IgD-negative memory B cell (primary cell): ENCODE measurements at regions not wholly inside any gene's neighbourhood (a gene's known extent, or its start where the extent isn't known, plus 50 kb on each side); places are given as distances from the start of the nearest gene placed in this dataset.

Experiments
- H3K27ac Mint-ChIP-seq, 3 donors: one replicate each; pipeline ENCODE4 v1.8.0; 2020 to 2022; ENCODE audit warnings: mild to moderate bottlenecking in 3 of 3, mixed read lengths in 3 of 3, moderate library complexity in 1 of 3
- H3K27me3 Mint-ChIP-seq: one replicate; pipeline ENCODE4 v1.8.0; 2021; ENCODE audit warnings: mixed read lengths
- H3K36me3 Mint-ChIP-seq: one replicate; pipeline ENCODE4 v1.8.0; 2020; ENCODE audit warnings: mild to moderate bottlenecking, mixed read lengths
- H3K4me1 Mint-ChIP-seq, 3 donors: one replicate each; pipeline ENCODE4 v1.8.0; 2020 to 2022; ENCODE audit warnings: mixed read lengths in 3 of 3, mild to moderate bottlenecking in 1 of 3
- H3K4me3 Mint-ChIP-seq, 4 donors: one replicate each; pipeline ENCODE4 v1.8.0; 2020 to 2022; ENCODE audit warnings: mild to moderate bottlenecking in 4 of 4, mixed read lengths in 4 of 4, moderate library complexity in 3 of 4
- H3K9me3 Mint-ChIP-seq, 3 donors: one replicate each; pipeline ENCODE4 v1.8.0; 2020 to 2021; ENCODE audit warnings: mixed read lengths in 3 of 3, mild to moderate bottlenecking in 1 of 3

- H3K36me3 Mint-ChIP-seq: no peaks in the 10 kb centered on the region
- no peak overlapping the region for H3K4me3 Mint-ChIP-seq
- H3K27me3 Mint-ChIP-seq: peaks cover 2% of the 10 kb centered on the region
- no peak overlapping the region for H3K27ac Mint-ChIP-seq
- no peaks in the 10 kb centered on the region for H3K4me1 Mint-ChIP-seq
- H3K9me3 Mint-ChIP-seq: peaks cover 0 to 5% (median 2%) of the 10 kb centered on the region in 3 donors
Measured at GRCh38 chr18:78727057-78727739, 252.4 kb upstream of the SALL3 start.

GRCh38 chr18:78727877-78728783, 251.5 kb upstream of the SALL3 start:
- Mint-ChIP-seq H3K9me3 (peaks cover 0 to 5% (median 2%) of the 10 kb centered on the region in 3 donors), H3K27ac (no peak overlapping the region), H3K4me1 (no peaks in the 10 kb centered on the region)

GRCh38 chr18:78728784-78729467, 250.7 kb upstream of the SALL3 start:
- H3K27ac Mint-ChIP-seq: no peak overlapping the region
- H3K9me3 Mint-ChIP-seq: peaks cover 0 to 4% (median 2%) of the 10 kb centered on the region in 3 donors
- H3K36me3 Mint-ChIP-seq: no peaks in the 10 kb centered on the region
- H3K27me3 Mint-ChIP-seq: peaks cover 2% of the 10 kb centered on the region
- H3K4me1 Mint-ChIP-seq: no peaks in the 10 kb centered on the region
- H3K4me3 Mint-ChIP-seq: no peak overlapping the region

More at GRCh38 chr18:78727877-78728783, 251.5 kb upstream of the SALL3 start:
- Mint-ChIP-seq H3K27me3 (peaks cover 2% of the 10 kb centered on the region), H3K4me3 (no peak overlapping the region), H3K36me3 (no peaks in the 10 kb centered on the region)

GRCh38 chr18:78730546-78730945, 249.1 kb upstream of the SALL3 start:
- Mint-ChIP-seq H3K27ac (no peak overlapping the region), H3K36me3 (no peaks in the 10 kb centered on the region), H3K9me3 (peaks cover 0 to 2% (median 0%) of the 10 kb centered on the region in 3 donors), H3K27me3 (no peaks in the 10 kb centered on the region), H3K4me3 (no peak overlapping the region), H3K4me1 (no peaks in the 10 kb centered on the region)

- peaks cover 0 to 2% (median 0%) of the 10 kb centered on the region in 3 donors for H3K9me3 Mint-ChIP-seq
- H3K4me1 Mint-ChIP-seq: no peaks in the 10 kb centered on the region
- no peaks in the 10 kb centered on the region for H3K27me3 Mint-ChIP-seq
- H3K36me3 Mint-ChIP-seq: no peaks in the 10 kb centered on the region
- H3K27ac Mint-ChIP-seq: no peak overlapping the region
- no peak overlapping the region for H3K4me3 Mint-ChIP-seq
Measured at GRCh38 chr18:78731016-78731397, 248.6 kb upstream of the SALL3 start.

- Mint-ChIP-seq H3K4me1 (no peaks in the 10 kb centered on the region), H3K27me3 (no peaks in the 10 kb centered on the region), H3K36me3 (no peaks in the 10 kb centered on the region), H3K27ac (no peak overlapping the region), H3K4me3 (no peak overlapping the region), H3K9me3 (peaks cover 0 to 2% (median 0%) of the 10 kb centered on the region in 3 donors)
Measured at GRCh38 chr18:78731398-78732032, 248.1 kb upstream of the SALL3 start.

- Mint-ChIP-seq H3K4me1 (no peaks in the 10 kb centered on the region), H3K9me3 (peaks cover 0 to 2% (median 0%) of the 10 kb centered on the region in 3 donors), H3K4me3 (peak overlapping the region in 1 of 4 donors; percentile 69), H3K27ac (no peak overlapping the region), H3K36me3 (no peaks in the 10 kb centered on the region), H3K27me3 (no peaks in the 10 kb centered on the region)
Measured at GRCh38 chr18:78732273-78733210, 247.1 kb upstream of the SALL3 start.

GRCh38 chr18:78733762-78734613, 245.6 kb upstream of the SALL3 start:
- Mint-ChIP-seq H3K4me3 (no peak overlapping the region), H3K9me3 (peaks cover 0 to 2% (median 0%) of the 10 kb centered on the region in 3 donors), H3K4me1 (peaks cover 0 to 2% (median 0%) of the 10 kb centered on the region in 3 donors), H3K27ac (no peak overlapping the region), H3K36me3 (no peaks in the 10 kb centered on the region), H3K27me3 (no peaks in the 10 kb centered on the region)

- H3K9me3 Mint-ChIP-seq: no peaks in the 10 kb centered on the region
- peaks cover 0 to 2% (median 0%) of the 10 kb centered on the region in 3 donors for H3K4me1 Mint-ChIP-seq
- H3K27me3 Mint-ChIP-seq: no peaks in the 10 kb centered on the region
- no peak overlapping the region for H3K4me3 Mint-ChIP-seq
- no peaks in the 10 kb centered on the region for H3K36me3 Mint-ChIP-seq
- no peak overlapping the region for H3K27ac Mint-ChIP-seq
Measured at GRCh38 chr18:78734614-78734945, 245.0 kb upstream of the SALL3 start.

GRCh38 chr18:78735131-78736014, 244.2 kb upstream of the SALL3 start:
- no peaks in the 10 kb centered on the region for H3K36me3 Mint-ChIP-seq
- no peaks in the 10 kb centered on the region for H3K27me3 Mint-ChIP-seq
- peaks cover 0 to 2% (median 0%) of the 10 kb centered on the region in 3 donors for H3K4me1 Mint-ChIP-seq
- H3K4me3 Mint-ChIP-seq: no peak overlapping the region
- H3K27ac Mint-ChIP-seq: no peak overlapping the region
- no peaks in the 10 kb centered on the region for H3K9me3 Mint-ChIP-seq

- Mint-ChIP-seq H3K4me1 (peaks cover 0 to 2% (median 0%) of the 10 kb centered on the region in 3 donors), H3K4me3 (no peak overlapping the region), H3K27ac (no peak overlapping the region)
Measured at GRCh38 chr18:78736015-78736690, 243.5 kb upstream of the SALL3 start.

More at GRCh38 chr18:78736015-78736690, 243.5 kb upstream of the SALL3 start:
- no peaks in the 10 kb centered on the region for H3K36me3 Mint-ChIP-seq
- H3K27me3 Mint-ChIP-seq: no peaks in the 10 kb centered on the region
- H3K9me3 Mint-ChIP-seq: peaks cover 0 to under 1% (median 0%) of the 10 kb centered on the region in 3 donors
